PC-3 (cell line): ENCODE measurements at regions not wholly inside any gene's neighbourhood (a gene's known extent, or its start where the extent isn't known, plus 50 kb on each side); places are given as distances from the start of the nearest gene placed in this dataset.

Experiments
- EZH2 ChIP-seq: fragments of 300-600 bp; sonication (generic); IDR thresholded peaks from one replicate; pipeline ENCODE4 v1.6.1; 2017; ENCODE audit warnings: antibody characterized with exemption, mild to moderate bottlenecking, low read length; ENCODE audit not compliant: unreplicated experiment
- EZH2phosphoT487 ChIP-seq: fragments of 300-600 bp; sonication (generic); IDR thresholded peaks from 2 replicates; pipeline ENCODE4 v1.6.1; 2018; ENCODE audit warnings: mild to moderate bottlenecking, antibody characterized with exemption, low read length, borderline replicate concordance
- TF ChIP-seq, protein P1 (sequence below): fragments of 300-600 bp; sonication (generic); conservative IDR thresholded peaks from 2 replicates; pipeline ENCODE4 v1.5.1; 2017; ENCODE audit warnings: antibody characterized with exemption, low read depth, mild to moderate bottlenecking, low read length

DNA sequence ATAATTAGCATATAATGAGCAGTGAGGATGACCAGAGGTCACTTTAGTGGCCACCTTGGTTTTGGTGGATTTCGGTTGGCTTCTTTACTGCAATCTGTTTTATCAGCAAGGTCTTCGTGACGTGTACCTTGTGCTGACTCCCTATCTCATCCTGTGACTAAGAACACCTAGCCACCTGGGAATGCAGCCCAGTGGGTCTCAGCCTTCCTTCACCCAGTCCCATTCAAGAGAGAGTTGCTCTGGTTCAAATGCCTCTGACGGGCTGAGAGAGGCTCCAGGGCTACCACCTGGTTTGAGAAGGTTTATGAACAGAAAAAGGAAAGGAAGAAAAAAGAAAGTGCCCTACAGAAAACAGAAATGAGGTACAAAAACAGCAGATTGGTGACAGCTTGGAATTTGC lies 738.7 kb downstream of the SOCS6 start:
- TF ChIP-seq, protein P1, sequence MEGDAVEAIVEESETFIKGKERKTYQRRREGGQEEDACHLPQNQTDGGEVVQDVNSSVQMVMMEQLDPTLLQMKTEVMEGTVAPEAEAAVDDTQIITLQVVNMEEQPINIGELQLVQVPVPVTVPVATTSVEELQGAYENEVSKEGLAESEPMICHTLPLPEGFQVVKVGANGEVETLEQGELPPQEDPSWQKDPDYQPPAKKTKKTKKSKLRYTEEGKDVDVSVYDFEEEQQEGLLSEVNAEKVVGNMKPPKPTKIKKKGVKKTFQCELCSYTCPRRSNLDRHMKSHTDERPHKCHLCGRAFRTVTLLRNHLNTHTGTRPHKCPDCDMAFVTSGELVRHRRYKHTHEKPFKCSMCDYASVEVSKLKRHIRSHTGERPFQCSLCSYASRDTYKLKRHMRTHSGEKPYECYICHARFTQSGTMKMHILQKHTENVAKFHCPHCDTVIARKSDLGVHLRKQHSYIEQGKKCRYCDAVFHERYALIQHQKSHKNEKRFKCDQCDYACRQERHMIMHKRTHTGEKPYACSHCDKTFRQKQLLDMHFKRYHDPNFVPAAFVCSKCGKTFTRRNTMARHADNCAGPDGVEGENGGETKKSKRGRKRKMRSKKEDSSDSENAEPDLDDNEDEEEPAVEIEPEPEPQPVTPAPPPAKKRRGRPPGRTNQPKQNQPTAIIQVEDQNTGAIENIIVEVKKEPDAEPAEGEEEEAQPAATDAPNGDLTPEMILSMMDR: no peak
- no peak for TF ChIP-seq EZH2
- no peak for TF ChIP-seq EZH2phosphoT487
